ENCODE measurements at regions not wholly inside any gene's neighbourhood (a gene's known extent, or its start where the extent isn't known, plus 50 kb on each side); places are given as distances from the start of the nearest gene placed in this dataset.
A peak's percentile ranks its signal among the peaks of the same experiment; 100 is the strongest.

GRCh38 chr3:127339928-127340861 lies 52.3 kb upstream of the PRR20G start:
- no peak for DNase-seq

- no peak for DNase-seq
Measured at GRCh38 chr3:127339016-127339415, 51.2 kb upstream of the PRR20G start.

GRCh38 chr3:127337911-127338531 lies 50.2 kb upstream of the PRR20G start:
- DNase-seq: peak in 1 of 2 experiments; percentile 41
